Ishikawa (cell line): ENCODE measurements at regions not wholly inside any gene's neighbourhood (a gene's known extent, or its start where the extent isn't known, plus 50 kb on each side); places are given as distances from the start of the nearest gene placed in this dataset.

ENCODE experiments used
- EGR1 ChIP-seq: IDR thresholded peaks from 2 replicates; pipeline ENCODE4 v1.6.1; 2012
- EP300 ChIP-seq: IDR thresholded peaks from 2 replicates; pipeline ENCODE4 v1.6.1; 2012; ENCODE audit warnings: borderline replicate concordance
- FOXM1 ChIP-seq: IDR thresholded peaks from 2 replicates; pipeline ENCODE4 v1.6.1; 2012; ENCODE audit warnings: low read depth, borderline replicate concordance
- MAX ChIP-seq: IDR thresholded peaks from 2 replicates; pipeline ENCODE4 v1.6.1; 2012
- RAD21 ChIP-seq: IDR thresholded peaks from 2 replicates; pipeline ENCODE4 v1.6.1; 2012; ENCODE audit warnings: low read depth
- REST ChIP-seq: IDR thresholded peaks from 2 replicates; pipeline ENCODE4 v1.6.1; 2012; ENCODE audit warnings: low read depth, mild to moderate bottlenecking
- TAF1 ChIP-seq: IDR thresholded peaks from 2 replicates; pipeline ENCODE4 v1.6.1; 2012; ENCODE audit warnings: low read depth, mild to moderate bottlenecking
- TCF12 ChIP-seq: IDR thresholded peaks from 2 replicates; pipeline ENCODE4 v1.6.1; 2012; ENCODE audit warnings: low read depth
- TEAD4 ChIP-seq: IDR thresholded peaks from 2 replicates; pipeline ENCODE4 v1.6.1; 2012
- USF1 ChIP-seq: IDR thresholded peaks from 2 replicates; pipeline ENCODE4 v1.6.1; 2012
- YY1 ChIP-seq: IDR thresholded peaks from 2 replicates; pipeline ENCODE4 v1.6.1; 2012; ENCODE audit warnings: low read depth

- TF ChIP-seq EP300 (no peak), TCF12 (no peak), EGR1 (no peak), MAX (no peak), USF1 (no peak), RAD21 (no peak), REST (no peak), TEAD4 (no peak), FOXM1 (no peak), YY1 (no peak), TAF1 (no peak)
These were observed 410.5 kb upstream of the CNTNAP5 start for GRCh38 chr2:123614596-123614995.
